Stimulated activated CD4-positive, alpha-beta T cell treated with anti-CD3 and anti-CD28 coated beads, Interleukin-15, amount 100 ng/mL, for 24 hours (primary cell): ENCODE measurements at regions not wholly inside any gene's neighbourhood (a gene's known extent, or its start where the extent isn't known, plus 50 kb on each side); places are given as distances from the start of the nearest gene placed in this dataset.
"Not testable (repeated sequence)": the region's sequence is repeated elsewhere in the genome, so short reads cannot be mapped to it uniquely, and the experiment has no call there.

Experiments used
- DNase-seq: peaks from one replicate; pipeline ENCODE4 v3.0.0-alpha.2; 2020

DNA sequence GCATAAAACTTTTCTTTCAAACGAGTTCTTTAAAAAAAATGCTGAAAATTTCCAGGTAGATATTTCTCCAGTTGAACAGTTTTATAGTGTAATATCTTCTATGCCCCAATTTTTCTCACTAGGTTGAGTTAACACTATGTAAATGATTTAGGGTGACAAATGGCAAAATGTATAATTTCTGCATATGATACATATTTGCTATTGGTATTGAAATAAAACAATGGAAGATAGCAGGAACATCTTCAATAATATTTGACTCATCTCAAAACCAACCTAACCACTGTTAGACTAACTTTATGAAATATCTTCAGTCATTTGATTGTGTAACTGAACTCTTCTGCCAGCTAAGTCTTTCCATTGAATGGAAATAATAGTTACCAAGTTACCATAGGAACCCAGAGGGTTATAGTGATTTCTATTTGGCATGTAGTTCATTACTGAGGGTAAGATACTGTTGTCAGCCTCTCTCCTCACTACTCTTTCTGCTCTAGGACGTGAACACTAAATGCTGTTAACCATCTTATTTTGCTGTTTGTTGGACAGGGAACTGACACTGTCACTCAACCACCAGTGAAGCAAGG lies 824.7 kb upstream of the NECTIN3 start:
- DNase-seq, result no peak

DNA sequence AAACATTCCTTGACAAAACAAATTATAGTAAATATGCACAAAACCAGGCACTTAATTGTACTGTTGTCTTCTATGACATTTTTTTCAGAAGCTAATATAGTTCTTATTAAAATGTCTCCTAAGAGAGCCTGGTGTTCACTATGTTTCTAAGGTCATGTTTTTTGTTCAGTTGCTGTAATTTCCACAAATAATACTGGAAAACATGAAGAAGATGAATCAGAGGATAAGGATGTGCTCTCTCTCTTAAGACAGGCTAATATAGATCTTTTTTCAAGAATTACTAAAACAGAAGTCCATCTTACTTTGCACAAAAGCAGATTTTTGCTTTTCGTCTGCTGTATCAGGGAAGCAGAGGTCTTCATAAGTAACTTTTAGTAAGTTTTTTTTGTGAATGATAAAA lies 823.0 kb upstream of the NECTIN3 start:
- no peak for DNase-seq

DNA sequence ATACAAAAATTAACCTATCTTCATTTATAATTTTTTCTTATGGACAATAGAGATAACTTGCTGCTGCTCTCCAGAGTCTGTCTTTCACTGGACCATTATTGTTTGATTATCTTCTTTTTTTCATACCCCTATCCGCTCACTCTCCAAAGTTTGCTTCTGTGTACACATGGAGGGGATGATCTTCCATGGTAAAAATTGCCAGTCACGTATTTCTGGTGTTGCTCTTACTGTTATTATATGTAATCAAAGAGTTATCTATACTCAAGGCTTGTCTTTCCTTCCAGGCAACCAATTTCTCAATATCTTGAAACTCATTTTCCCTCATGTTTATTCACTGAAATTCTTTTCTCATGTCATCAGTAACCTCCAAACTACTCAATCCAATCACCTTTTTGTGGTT lies 817.8 kb upstream of the NECTIN3 start:
- DNase-seq, result no peak

DNA sequence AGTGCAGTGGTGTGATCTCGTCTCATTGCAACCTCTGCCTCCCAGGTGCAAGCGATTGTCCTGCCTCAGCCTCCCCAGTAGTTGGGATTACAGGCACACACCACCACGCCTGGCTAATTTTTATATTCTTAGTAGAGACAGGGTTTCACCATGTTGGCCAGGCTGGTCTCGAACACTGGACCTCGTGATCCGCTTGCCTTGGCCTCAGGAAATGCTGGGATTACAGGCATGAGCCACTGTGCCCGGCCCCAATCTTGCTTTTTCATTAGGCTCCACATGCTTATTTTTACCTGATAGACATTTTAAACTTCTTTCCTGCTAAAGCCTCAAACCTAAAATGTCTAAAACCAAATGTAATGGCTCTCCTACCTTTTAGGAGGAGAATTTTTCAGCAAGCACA lies 817.0 kb upstream of the NECTIN3 start:
- DNase-seq, result no peak

DNA sequence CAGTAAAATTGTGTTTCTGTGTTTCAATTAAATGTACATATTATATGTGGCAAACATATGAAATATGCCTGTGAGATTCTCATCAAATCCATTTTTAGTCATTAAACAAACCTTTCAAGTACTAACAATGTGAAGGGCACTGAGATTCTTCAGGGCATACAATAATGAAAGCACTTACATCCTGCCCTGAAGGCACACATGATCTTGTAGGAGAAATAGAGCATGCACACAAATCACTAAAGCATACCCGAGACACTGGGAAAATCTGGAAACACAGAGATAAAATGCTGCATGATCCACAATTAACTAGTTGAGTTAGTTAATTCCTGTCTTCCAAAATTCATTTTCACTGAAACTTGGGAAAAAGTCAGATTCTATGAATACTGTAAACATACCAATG lies 810.5 kb upstream of the NECTIN3 start:
- no peak for DNase-seq

DNA sequence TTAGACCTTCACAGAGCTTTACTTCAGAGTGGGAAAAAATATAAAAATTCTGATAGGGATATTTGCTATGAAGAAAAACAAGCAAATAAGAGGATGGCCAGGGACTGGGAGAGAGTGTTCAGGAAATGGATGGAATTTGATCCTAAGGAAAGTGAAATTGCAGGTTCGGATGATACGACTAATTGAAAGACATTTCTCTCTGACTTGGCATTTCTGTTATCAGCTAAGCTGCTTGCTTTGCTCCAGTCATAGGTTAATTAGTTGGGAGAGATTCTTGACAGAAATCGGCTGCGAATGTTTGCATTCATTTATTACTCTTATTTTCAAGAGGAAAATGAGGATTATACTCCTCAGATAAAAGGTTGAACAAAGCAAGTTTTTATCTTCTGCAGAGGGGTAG lies 808.7 kb upstream of the NECTIN3 start:
- DNase-seq, result no peak

DNA sequence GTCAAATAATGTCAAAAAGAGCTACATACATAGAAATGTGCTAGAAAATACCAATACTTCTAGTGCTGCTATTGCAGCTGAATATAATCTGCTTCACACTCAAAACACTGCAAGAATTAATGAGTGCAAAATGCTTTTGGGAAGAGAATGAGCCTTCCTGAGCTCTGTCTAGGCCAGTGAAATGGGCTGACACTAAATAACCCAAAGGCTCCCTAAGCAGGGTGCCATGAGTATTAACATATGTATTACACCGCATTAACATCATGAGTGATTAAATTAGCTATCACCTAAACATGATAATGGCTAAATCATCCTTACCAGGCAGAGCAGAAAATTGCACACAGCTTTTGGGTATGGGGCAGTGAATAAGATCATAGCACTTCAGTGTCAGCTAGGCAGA lies 806.3 kb upstream of the NECTIN3 start:
- no peak for DNase-seq

DNA sequence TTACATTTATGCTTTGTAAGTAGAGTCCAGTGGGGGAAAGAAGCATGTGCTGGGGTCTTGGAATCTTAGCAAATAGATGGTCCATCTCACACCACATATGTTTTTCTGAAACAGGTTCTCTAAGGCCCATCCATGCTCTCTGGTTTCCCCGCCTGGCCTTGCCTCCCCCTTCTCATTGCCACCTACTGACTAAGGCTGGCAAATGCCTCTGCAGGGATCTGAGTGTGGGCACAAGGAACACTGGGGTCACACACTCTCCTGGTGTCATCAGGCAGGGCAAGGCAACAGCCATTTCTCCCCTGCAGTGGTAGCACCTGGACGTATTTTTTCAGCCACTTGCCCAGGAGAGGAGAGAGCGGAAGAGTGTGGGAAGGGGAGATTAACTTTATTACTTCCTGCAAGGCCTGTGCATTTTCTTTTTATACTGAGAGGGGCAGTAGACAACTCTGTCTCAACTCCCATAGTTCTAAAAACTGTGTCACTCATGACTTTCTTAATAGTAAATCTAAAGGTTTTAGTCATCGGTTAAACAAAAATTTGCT lies 804.2 kb upstream of the NECTIN3 start:
- DNase-seq, result no peak

DNA sequence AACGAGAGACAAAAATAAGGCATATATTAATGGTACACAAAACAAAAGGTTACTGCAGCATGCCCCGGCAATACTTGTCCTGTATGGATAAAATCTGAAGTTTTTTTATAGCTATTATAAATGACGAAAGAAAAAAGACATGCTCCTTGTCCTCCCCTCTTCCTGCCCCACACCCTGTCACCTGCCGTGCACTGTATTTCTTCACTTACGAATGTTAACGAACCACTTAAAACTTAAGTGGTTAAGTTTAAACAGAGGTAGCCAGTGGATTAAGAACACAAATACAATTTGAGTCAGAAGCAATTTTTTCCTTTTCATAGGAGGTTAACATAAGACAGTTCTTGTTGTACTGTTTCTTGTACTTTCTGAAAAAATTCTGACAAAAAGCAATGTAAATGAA lies 799.1 kb upstream of the NECTIN3 start:
- DNase-seq, result no peak

DNA sequence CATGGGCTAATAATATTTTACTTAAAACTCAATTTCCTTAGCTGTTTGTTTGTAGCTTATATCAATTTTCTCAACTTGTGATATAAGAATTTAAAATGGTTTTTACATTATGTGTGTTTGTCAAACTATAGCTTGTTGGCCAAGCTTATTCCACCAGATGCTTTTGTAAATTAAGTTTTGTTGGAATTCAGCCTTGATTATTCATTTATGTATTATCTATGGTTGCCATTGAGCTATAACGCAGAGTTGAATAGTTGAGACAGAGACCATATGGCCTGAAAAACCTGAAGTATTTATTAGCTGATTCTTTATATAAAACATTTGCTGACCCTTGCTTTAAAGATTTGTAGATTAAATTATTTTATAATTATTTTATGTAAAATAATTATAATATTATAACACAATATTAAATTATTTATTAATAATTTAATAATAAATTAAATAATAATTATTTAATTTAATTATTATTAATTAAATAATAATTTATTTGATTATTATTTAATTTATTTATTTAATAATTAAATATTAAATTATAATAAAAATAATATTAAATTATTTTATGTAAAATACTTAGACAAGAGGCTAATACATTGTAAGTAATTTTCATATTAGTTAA lies 779.6 kb upstream of the NECTIN3 start:
- DNase-seq, result no peak

DNA sequence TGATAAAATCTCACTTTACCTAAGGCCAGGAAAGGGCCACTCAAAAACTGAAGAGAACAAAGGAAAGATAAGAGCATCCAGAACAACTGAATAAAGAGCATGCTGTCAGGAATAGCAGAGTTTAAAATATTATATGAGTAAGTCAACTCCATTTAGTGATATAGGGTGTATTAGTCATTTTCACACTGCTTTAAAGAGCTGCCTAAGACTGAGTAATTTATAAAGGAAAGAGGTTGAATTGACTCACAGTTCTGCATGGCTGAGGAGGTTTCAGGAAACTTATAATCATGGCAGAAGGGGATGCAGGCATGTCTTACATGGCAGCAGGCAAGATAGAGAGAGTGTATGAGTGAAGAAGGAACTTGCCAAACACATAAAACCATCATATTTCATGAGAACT lies 778.0 kb upstream of the NECTIN3 start:
- no peak for DNase-seq

DNA sequence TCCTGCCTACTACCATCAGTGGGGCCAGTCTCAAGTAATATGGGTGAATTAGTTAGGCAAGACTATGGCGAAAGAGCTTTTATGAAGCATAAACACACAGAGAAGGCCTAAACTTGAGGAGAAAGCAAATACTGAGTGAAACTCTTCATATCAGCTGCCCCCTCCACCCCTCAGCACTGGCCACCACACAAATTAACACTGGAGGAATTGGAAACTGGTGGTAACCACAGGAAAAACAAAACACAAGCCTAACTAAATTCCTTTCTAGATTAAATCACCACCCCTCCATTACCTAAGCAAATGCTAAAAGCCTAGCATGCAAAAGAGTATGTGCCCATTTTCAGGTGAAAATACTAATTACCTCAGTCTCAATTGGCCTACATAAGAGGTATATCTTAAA lies 774.7 kb upstream of the NECTIN3 start:
- DNase-seq, result no peak

DNA sequence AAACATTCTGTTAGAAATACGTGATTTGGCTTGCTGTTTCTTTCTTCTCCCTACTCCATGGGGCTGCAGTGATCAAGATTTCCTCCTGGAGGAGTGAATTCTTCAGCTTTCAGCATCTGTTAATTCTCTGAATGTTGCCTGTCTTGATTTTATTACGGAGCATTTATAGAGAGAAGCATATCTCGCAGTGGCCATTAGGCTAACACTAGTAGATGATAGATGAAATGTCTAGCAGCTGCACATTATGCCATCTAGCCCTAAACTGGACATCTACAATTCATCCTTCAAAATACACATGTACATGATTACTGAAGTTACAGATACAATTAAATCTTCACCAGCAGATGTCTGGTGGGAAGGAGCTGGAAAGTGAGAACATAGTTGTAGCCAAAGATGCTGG lies 769.8 kb upstream of the NECTIN3 start:
- no peak for DNase-seq

DNA sequence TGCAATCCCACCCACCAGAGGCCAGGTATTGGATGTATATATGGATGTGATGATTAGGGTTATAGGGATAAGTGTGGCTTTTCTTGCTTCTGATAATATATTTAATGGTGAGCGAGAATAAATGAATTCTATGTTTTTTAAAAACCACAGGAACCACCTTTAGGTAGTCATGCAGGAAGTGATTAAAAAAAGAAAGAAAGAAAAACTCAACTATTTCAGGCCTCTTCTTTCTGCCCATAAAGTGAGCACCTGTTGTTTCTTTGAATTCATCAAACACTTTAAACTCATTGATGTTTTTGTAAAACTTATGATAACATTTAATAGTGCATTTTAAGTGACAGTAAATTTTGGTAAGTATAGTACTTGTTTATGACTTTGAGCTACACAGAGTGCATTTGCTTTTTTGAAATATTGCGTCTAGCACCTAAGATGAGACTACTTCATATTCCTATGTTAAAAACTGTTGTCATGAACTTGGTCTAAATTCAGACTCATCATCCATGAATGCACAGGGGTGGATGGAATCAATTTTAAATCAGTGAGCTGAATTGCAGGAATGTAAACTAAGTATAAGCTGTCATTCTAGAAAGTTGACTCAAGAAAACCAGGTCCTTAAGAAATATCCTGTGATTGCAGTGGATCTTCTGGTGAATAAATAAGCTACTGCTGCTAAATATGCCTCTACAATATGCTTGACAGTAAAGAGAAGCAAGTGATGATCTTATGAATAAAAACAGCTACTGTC lies 764.4 kb upstream of the NECTIN3 start:
- no peak for DNase-seq

DNA sequence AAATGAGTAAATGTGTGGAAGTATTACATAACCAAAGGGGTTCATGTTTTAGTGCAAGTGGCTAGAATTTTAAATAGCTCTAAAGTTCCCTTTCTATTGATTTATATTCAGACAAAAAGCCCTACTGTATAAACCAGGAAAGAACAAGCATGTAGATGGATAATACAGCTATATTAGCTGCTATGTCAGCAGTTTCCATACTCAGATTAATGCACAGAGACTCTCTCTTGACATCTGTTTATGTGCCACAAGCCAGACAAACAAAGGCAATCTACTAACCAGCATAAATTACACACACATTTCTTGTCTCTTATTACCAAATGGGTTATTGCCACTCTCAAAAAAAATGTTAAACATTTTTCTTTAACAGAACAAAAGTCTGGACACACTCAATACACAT lies 760.1 kb upstream of the NECTIN3 start:
- no peak for DNase-seq

DNA sequence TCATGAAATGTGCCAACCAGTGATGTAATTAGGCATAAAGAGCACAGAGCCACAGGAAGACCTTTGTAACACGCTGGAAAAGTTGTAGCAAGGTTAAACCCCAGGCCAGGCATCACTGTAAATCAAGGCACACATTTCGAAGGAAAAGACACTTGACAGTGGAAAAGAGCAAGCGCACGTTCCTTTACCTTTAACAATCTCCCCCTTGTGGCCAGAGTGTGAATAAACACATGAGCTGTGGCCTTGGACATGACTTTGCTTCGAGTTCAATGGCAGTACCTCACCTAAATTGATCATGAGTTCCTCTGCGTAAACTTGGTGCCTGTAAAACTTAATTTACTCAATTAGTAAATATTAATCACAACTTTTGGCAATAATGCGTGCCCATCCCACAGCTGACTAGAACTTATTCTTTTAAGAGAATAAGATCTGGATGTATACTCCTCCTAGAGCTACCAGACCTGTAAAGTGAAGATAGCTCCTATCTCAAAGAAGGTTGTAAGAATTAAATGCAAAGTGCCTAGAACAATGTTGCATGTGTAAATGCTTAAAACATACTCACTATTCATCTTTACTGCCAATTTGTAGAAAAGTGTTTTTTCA lies 757.0 kb upstream of the NECTIN3 start:
- peak; percentile 64 for DNase-seq

DNA sequence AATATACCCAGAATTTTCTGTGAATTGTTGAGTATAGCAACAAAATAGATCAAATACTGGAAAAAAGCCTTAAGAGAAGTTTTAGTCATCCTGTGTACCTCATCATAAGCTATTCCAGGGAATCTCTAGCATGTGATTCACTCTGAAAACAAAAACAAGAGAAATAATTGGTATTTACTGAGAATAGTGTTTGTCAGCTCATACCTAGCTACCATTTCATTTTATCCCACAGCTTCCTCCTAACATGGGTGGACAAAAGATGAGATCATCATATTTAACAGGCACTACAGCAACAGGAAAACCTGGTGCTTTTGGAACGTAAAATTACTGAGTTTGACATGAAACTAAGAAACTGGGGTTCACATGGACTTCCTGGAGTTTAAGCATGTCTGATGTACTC lies 753.5 kb upstream of the NECTIN3 start:
- DNase-seq, result no peak

DNA sequence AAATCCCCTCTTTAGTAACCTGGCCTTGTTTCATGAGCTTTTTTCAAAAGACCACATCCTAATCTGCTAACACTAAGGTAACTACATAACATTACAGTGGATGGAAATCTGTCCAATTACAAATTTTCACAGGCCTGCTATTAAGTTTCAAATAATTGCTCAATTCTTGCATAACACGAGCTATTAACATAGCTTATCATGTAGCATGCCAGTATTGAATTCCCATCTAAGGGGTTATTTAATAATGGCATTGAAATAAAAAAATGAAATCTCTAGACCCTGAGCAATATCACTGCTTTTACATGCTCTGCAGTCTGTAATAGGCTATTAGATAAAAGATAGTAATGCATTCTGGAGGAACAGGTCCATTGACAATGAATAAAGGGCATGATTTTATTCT lies 748.3 kb upstream of the NECTIN3 start:
- DNase-seq, result no peak

DNA sequence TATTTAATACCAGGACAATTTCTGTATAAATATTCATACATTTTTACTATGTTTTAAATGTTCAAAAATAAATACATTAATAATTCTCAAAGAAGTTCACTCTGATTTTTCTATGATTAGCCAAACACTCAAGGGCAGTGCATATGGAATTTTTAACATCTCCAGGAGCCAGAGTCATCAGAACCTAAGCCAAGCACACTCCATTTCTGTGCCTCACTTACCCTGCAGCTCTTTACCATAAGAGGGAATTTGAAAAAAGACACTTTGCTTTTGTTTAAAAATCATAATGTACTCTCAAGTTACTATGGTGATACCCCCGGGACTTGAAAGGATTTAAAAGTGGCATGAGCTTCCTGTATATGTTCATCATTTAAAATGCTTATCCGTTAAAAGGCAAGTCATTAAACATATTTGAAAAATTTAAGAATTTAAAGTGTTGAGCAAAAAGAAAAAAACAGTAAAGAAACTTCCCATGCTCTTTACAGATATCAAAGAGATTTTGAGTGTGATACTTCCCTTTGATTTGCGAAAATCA lies 747.4 kb upstream of the NECTIN3 start:
- DNase-seq, result no peak

DNA sequence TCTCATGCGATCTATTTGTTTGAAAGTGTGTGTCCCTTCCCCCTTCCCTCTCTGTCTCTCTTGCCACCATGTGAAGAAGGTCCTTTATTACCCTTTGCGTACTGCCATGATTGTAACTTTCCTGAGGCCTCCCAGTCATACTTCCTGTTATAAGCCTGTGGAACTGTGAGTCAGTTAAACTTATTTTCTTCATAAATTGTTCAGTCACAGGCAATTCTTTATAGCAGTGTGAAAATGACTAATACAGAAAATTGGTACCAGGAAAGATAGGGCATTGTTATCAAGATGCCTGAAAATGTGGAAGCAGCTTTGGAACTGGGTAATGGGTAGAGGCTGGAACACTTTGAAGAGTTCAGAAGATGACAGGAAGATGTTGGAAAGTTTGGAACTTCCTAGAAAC lies 743.7 kb upstream of the NECTIN3 start:
- DNase-seq, result no peak

DNA sequence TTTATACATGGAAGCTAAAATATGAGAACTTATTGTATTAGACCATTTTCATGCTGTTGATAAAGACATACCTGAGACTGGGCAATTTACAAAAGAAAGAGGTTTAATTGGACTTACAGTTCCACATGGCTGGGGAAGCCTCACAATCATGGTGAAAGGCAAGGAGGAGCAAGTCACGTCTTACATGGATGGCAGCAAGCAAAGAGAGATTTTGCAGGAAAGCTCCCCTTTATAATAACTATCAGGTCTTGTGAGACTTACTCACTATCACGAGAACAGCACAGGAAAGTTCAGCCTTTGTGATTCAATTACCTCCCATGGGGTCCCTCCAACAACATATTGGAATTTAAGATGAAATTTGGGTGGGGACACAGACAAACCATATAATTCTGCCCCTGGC lies 740.1 kb upstream of the NECTIN3 start:
- DNase-seq, result not testable (repeated sequence)

DNA sequence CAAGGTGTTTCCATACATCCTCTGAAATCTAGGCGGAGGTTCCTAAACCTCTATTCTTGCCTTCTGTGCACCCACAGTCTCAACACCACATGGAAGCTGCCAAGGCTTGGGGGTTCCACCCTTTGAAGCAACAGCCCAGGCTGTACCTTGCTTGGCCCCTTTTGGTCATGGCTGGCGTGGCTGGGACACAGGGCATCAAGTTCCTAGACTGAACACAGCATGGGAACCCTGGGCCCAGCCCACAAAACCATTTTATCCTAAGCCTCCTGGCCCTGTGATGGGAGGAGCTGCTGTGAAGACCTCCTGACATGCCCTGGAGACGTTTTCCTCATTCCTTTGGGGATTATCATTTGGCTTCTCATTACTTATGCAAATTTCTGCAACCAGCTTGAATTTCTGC lies 739.0 kb upstream of the NECTIN3 start:
- DNase-seq, result no peak

DNA sequence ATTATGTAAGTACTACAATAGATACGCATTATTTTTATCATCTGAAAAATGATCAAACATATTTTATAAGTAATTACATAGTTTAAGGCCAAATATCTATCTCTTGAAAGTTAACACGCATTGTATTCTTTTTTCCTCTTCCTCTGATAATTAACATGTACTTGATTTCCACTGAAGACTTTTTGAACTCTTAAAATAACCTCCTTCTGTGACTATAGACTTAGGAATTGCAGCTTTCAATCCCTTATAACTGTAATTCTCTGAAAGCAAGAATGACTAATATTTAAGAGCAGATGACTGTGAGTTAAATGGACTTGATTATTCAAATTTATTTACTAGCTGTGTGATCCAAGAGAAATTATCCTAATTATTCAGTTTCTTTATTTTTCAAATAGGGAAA lies 730.6 kb upstream of the NECTIN3 start:
- no peak for DNase-seq

DNA sequence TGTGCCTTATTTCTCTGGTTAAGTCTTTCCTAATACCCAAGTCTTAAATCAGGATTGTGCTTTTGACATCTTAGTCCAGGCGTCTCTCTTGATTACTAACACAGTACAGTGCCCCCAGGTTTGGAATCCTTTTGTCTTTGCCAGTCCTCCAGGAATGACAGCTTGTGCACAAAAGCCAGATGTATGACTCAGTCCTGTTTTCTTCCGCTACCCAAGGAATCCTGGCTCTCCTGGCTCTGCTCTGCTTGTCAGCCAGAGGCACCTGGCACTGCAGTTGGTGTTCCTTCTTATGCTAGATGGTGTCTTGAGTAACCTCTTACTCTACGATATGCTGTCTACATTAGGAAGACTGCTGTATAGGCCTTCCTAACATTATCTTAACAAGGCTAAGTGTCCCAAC lies 728.2 kb upstream of the NECTIN3 start:
- DNase-seq, result no peak
